ENCODE measurements at regions not wholly inside any gene's neighbourhood (a gene's known extent, or its start where the extent isn't known, plus 50 kb on each side); places are given as distances from the start of the nearest gene placed in this dataset.
"Not testable (repeated sequence)": the region's sequence is repeated elsewhere in the genome, so short reads cannot be mapped to it uniquely, and the experiment has no call there.

DNA sequence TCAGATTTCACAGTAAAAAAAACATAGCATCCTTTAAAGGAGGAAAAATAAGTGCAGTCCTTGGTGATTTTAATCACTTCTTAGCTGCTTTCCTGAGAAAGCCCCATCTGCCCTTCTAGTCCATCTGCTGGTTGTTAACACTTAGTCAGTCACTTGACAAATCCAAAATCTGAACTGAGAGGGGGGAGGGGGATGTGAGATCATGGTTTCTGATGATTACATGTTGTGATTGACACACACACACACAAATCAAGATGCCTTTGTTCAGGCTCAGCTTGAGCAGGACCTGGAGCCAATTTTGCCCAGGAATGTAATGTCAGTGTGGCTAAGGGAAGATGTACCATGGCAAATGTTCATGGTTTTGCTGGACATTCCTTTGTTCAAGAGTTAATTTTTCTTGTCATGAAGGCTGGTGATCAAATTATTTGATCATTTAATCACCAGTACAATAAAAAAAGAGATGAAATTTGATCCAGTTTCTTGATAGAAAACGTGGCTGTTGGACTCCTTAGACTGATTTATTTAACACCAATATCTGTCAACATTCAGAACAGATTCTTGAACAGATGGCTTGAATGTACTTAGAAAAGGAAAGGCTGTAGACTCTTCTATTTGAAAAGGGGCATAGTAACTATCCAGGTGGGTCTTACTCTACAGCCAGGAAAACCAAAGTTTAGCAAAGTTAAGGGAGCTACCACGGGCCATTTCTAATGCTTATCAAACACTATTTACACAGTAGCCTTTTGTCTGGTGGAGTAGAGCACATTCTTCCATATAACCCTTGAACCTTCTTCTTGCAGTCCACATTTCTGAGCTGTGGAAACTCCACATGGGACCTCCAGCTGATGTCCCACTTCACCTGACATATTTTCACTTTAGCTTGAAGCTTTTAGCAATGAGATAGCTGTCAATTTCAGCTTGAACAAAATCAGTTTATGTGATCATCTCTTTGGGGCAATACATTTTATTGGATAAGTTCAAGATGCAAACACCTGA lies 408.7 kb downstream of the PIK3C3 start:
- in situ Hi-C loops (cut with HindIII; ENCODE audit: low sequenced_read_pairs): no loop called here
- DNase-seq (ENCODE audit: low spot score): peak; percentile 64

GRCh38 chr18:42364766-42365165 lies 409.7 kb downstream of the PIK3C3 start:
- no peak for DNase-seq (ENCODE audit: low spot score)
- in situ Hi-C loops (cut with HindIII; ENCODE audit: low sequenced_read_pairs): no loop called here

DNA sequence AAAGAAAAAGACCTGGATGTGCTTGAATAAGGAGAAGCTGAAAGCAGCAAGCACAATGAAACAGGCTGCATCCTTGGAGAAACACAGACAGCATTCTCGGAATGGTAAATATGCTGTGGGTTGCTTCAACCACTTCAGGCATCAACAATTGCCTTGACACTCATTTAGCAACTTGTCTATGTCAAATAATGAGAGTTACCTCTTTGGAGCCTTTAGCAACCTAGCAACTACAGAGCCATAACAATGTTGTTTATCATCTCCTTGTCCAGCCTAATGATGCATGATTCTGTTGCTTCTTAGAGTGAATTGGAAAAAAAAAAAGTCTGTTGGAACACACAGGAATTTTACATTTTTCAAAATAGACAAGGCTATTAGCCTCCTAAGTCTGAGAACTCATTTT lies 410.6 kb downstream of the PIK3C3 start:
- in situ Hi-C loops (cut with HindIII; ENCODE audit: low sequenced_read_pairs): no loop called here
- peak; percentile 43 for DNase-seq (ENCODE audit: low spot score)

DNA sequence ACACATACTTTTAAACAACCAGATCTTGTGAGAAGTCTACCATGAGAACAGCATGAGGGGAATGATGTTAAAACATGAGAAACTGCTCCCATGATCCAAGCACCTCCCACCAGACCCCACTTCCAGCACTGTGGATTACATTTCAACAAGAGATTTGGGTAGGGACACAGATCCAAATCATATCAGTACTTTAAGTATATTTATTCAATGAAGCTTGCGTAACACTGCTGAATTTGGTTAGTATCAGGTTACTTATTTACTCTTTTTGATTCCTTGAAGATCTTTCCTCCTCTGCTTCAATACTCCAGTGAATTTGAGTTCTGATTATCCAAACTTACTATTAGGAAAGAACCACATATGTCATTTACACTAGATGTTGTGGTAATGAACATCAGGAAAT lies 418.6 kb downstream of the PIK3C3 start:
- in situ Hi-C loops (cut with HindIII; ENCODE audit: low sequenced_read_pairs): no loop called here

DNA sequence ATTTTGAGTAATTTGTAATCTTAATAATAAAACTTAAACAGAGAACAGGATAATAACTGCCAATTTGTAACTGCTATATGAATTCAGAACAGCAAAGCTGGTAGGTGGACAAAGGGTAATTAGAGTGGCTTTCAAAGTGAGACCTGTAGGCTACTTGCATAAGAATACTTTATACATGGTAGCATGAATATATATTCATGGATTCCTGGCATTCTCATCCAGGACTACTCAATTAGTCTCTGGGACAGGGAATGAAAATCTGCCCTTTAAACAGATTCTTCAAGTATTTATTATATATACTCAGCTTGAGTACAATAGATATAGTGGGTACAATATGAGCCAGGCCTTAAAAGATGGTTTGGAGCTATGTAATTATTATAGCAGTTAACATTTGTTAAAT lies 419.9 kb downstream of the PIK3C3 start:
- no peak for DNase-seq (ENCODE audit: low spot score)
- in situ Hi-C loops (cut with HindIII; ENCODE audit: low sequenced_read_pairs): no loop called here

More for the DNA sequence above, 418.6 kb downstream of the PIK3C3 start:
- DNase-seq (ENCODE audit: low spot score): no peak

DNA sequence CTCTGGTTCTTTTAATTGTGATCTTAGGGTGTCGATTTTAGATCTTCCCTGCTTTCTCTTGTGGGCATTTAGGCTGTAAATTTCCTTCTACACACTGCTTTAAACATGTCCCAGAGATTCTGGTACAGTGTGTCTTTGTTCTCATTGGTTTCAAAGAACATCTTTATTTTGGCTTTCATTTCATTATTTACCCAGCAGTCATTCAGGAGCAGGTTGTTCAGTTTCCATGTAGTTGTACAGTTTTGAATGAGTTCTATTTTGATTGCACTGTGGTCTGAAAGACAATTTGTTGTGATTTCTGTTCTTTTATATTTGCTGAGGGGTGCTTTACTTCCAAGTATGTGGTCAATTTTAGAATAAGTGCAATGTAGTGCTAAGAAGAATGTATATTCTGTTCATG lies 423.8 kb downstream of the PIK3C3 start:
- DNase-seq (ENCODE audit: low spot score); in situ Hi-C loops (cut with HindIII; ENCODE audit: low sequenced_read_pairs): not testable (repeated sequence)

DNA sequence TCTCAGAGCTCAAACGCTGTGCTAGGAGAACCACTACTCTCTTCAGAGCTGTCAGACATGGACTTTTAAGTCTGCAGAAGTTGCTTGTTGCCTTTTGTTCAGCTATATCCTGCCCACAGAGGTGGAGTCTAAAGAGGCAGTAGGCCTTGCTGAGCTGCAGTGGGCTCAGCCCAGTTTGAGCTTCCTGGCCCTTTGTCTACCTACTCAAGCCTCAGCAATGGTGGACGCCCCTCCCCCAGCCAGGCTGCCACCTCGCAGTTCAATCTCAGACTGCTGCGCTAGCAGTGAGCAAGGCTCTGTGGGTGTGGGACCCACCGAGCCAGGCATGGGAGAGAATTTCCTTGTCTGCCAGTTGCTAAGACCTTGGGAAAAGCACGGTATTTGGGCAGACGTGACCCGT lies 426.2 kb downstream of the PIK3C3 start:
- in situ Hi-C loops (cut with HindIII; ENCODE audit: low sequenced_read_pairs); DNase-seq (ENCODE audit: low spot score): not testable (repeated sequence)

GRCh38 chr18:42392416-42392815 lies 437.4 kb downstream of the PIK3C3 start:
- in situ Hi-C loops (cut with HindIII; ENCODE audit: low sequenced_read_pairs): no loop called here
- peak; percentile 83 for DNase-seq (ENCODE audit: low spot score)

- no peak for DNase-seq (ENCODE audit: low spot score)
- in situ Hi-C loops (cut with HindIII; ENCODE audit: low sequenced_read_pairs): no loop called here
Measured at GRCh38 chr18:42392926-42393325, 437.9 kb downstream of the PIK3C3 start.

GRCh38 chr18:42394238-42394637 lies 439.2 kb downstream of the PIK3C3 start:
- in situ Hi-C loops (cut with HindIII; ENCODE audit: low sequenced_read_pairs): no loop called here

DNA sequence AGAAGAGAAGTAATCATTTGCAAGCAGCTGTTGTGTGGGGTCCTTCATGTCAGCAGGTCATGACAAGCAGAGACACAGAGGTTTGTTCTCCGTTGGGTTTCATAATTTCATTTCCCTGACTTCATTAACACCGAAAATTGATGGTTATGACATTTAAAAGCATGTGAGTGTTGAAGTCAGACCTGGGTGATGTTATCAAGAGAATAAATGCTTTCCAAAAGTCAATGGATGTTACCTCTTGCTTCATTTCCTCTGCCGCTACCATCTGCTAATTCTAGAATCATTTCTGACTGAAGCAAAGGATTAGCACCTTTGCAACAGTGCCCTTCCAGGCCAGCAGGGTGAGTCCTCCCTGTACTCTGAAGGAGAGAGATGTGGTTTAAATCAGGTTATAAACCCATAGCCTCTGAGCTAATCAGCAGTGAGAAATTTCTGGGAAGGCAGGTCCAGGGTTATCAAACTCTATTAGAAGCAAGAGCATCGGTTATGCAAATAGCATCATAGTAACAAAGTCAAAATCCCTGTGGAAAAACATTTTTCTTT lies 446.2 kb downstream of the PIK3C3 start:
- no peak for DNase-seq (ENCODE audit: low spot score)
- in situ Hi-C loops (cut with HindIII; ENCODE audit: low sequenced_read_pairs): no loop called here

More at GRCh38 chr18:42394238-42394637, 439.2 kb downstream of the PIK3C3 start:
- DNase-seq (ENCODE audit: low spot score): no peak

DNA sequence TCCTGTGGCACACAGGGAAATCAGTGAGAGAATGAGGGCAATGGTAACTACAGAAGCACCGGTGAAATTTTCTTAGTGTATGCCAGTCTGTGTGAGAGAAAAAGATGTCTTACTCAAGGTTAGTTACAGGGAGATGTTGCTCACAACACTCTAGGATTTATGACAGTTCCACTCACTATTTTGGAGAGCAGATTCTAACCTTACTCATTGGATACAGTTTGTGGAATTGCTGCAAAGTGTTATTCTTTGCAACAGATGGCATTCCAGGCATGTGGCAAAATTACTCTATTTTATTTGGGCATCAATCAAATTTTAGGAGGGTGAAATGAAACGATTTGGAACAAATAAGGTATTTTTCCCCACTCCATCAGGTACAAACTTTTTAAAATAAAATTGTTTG lies 449.1 kb downstream of the PIK3C3 start:
- DNase-seq (ENCODE audit: low spot score): peak; percentile 86
- in situ Hi-C loops (cut with HindIII; ENCODE audit: low sequenced_read_pairs): no loop called here

DNA sequence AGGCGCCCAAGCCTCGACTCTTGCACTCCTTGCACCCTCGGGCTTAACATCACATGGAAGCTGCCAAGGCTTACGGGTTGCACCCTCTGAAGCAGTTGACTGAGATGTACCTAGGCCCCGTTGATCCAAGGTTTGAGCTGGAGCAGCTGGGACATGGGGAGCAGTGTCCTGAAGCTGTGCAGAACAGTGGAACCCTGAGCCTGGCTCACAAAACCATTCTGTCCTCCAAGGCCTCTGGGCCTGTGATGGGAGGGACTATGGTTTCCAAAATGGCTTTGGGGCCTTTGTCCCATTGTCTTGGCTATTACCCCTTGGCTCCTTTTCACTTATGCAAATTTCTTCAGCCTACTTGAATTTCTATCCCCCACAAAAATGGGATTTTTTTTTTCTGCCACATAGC lies 454.0 kb downstream of the PIK3C3 start:
- in situ Hi-C loops (cut with HindIII; ENCODE audit: low sequenced_read_pairs): no loop called here
- DNase-seq (ENCODE audit: low spot score): no peak

DNA sequence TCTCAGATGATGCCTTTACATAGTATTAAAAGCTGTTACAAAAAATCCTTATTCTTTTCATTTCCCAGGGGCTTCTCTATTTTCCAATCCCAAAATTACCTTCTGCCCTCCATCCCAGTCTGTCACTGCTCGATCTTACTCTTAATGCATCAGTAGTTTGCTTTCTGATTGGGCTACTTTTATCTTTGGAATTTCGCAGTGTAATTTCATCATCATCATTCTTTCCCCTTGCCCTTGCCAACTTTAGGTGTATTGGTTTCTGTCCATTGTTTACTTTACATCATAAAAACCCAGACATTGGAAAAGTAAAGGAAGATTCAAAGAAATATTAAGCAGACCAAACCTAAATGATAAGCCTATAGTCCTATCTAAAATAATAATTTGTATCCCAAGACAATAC lies 457.2 kb downstream of the PIK3C3 start:
- in situ Hi-C loops (cut with HindIII; ENCODE audit: low sequenced_read_pairs): no loop called here
- DNase-seq (ENCODE audit: low spot score): no peak

DNA sequence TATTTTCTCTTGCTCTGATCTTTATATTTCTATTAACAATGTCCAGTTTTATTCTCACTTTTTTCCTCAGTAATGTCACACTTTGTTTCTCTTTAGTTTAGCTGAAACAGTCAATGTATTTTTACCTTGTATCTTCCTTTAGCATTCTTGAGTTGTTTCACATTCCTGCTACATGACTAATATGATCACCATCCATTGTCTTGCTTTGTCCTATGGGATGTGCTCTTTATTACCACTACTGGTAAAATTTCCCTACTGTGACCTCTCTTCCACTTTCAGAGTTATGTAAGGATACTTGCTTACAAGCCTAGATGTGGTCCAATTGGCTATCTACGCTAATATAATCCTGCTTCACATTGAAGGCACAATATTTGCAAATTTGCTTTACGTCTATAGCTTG lies 457.9 kb downstream of the PIK3C3 start:
- in situ Hi-C loops (cut with HindIII; ENCODE audit: low sequenced_read_pairs): no loop called here
- DNase-seq (ENCODE audit: low spot score): no peak

DNA sequence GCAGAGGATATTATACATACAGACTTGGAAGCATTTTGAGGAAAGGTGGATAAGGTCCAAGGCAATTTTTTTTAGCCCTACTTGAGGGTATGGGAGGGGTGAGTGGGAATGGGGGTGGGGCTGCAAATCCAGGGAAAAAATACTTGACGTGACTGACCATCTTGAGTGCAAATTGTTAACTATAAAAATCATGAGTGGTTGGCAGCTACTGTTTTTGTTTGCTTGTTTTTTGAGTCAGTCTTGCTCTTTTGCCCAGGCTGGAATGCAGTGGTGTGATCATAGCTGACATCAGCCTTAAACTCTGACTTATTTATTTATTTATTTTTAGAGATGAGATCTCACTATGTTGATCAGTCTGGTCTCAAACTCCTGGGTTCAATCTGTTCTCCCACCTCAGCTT lies 458.8 kb downstream of the PIK3C3 start:
- in situ Hi-C loops (cut with HindIII; ENCODE audit: low sequenced_read_pairs): no loop called here
- no peak for DNase-seq (ENCODE audit: low spot score)

- no peak for DNase-seq (ENCODE audit: low spot score)
Measured at GRCh38 chr18:42414756-42415454, 459.9 kb downstream of the PIK3C3 start.

GRCh38 chr18:42417189-42417588 lies 462.2 kb downstream of the PIK3C3 start:
- no peak for DNase-seq (ENCODE audit: low spot score)
- in situ Hi-C loops (cut with HindIII; ENCODE audit: low sequenced_read_pairs): no loop called here

More at GRCh38 chr18:42414756-42415454, 459.9 kb downstream of the PIK3C3 start:
- in situ Hi-C loops (cut with HindIII; ENCODE audit: low sequenced_read_pairs): no loop called here

GRCh38 chr18:42418121-42418520 lies 463.1 kb downstream of the PIK3C3 start:
- no peak for DNase-seq (ENCODE audit: low spot score)
- in situ Hi-C loops (cut with HindIII; ENCODE audit: low sequenced_read_pairs): no loop called here

- DNase-seq (ENCODE audit: low spot score): no peak
- in situ Hi-C loops (cut with HindIII; ENCODE audit: low sequenced_read_pairs): no loop called here
Measured at GRCh38 chr18:42425025-42425424, 470.0 kb downstream of the PIK3C3 start.

All from G401 (cell line).